Tibial nerve (tissue), 3 donors: ENCODE measurements at regions not wholly inside any gene's neighbourhood (a gene's known extent, or its start where the extent isn't known, plus 50 kb on each side); places are given as distances from the start of the nearest gene placed in this dataset.

Source experiments
- EP300 ChIP-seq, 2 donors: sonication (generic); formaldehyde crosslinking; IDR thresholded peaks; one replicate each; pipeline ENCODE4 v1.6.1; 2017; ENCODE audit warnings: antibody characterized with exemption in 2 of 2, mild to moderate bottlenecking in 1 of 2
- POLR2A ChIP-seq, 2 donors: fragments of 450-650 bp; IDR thresholded peaks; one replicate each; pipeline ENCODE4 v1.6.1; 2017; ENCODE audit warnings: antibody characterized with exemption in 2 of 2, mild to moderate bottlenecking in 2 of 2, moderate library complexity in 2 of 2

DNA sequence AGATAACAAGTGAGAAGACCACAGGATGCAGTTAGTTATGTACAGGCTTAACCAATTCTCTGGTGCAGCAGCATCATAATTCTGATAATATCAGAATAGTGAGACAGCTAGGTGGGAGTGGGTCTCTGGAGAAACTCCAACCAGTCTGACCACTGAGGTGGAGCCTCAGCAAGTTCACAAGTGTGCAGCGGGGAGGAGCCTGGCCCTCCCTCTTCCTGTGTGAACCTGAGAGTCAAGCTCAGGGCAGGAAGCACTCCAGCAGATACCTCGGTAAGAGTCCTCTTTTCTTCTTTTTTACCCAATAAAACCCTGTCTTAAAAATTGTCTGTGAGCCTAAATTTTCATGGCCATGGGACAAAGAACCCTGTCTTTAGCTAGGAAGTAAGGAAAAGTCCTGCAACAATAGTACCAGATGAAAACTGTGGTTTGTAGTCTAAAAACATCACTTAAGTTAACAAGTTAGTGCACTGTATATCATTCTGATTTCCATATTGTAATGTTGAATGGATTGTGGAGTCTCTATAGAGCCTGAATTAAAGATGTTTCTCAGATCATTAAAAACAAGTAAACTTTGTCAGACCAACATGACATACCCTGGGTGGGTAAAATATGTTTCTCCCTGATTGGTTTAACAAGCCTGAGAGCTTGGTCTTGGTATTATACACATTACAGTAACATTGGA lies 370.8 kb downstream of the TMEM182 start:
- TF ChIP-seq POLR2A (IDR thresholded peaks at IDR 0.05) (no peak), EP300 (IDR thresholded peaks at IDR 0.05) (no peak)
